ENCODE measurements at regions not wholly inside any gene's neighbourhood (a gene's known extent, or its start where the extent isn't known, plus 50 kb on each side); places are given as distances from the start of the nearest gene placed in this dataset.

- TF ChIP-seq CTCF (IDR thresholded peaks at IDR 0.05) (no peak), EP300 (IDR thresholded peaks at IDR 0.05) (no peak), POLR2A (IDR thresholded peaks at IDR 0.05) (no peak)
Observed at GRCh38 chr7:88647825-88648224, 111.7 kb upstream of the ZNF804B start.

All from ovary (tissue), 3 donors.